ENCODE measurements at regions not wholly inside any gene's neighbourhood (a gene's known extent, or its start where the extent isn't known, plus 50 kb on each side); places are given as distances from the start of the nearest gene placed in this dataset.

DNA sequence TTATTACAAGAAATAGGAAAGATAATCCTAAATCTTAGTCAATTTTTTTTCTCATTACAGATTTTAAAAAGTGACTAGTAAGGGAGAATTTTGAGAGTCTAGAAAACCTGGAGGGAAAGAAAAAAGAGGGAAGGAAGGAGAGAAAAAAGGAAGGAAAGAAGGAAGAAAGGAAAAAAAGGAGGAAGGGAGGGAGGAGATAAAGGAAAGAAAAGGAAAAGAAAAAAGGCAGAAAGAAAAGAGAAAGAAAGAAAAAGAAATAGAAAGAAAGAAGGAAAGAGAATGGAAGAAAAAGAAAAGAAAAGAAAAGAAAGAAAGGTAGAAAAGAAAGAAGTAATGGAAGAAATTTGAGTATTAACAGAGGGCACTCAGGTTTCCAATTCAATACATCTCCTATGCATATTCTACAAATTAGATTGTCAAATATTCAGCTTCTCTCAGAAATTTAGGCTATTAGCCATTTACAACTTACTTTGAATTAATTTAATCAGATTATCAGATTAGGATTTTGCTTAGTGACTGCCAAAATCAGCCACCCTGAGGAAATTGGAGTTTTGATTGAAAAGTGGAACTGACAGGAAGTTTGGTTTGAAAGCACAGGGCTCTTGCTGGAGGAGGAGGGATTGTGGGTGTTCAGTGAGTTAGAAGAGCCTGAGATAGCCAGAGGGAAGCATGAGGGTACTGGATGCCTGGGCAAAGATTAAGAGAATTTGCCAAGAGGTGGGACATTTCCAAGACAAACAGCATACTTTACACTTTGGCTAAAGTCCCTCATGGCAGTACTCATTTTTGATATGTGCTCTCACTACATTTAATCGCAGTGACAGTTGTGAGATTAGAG, 677.8 kb downstream of the USP25 start:
- DNase-seq (ENCODE audit: low read depth in 4 of 4, low spot score in 1 of 4): no peak

DNA sequence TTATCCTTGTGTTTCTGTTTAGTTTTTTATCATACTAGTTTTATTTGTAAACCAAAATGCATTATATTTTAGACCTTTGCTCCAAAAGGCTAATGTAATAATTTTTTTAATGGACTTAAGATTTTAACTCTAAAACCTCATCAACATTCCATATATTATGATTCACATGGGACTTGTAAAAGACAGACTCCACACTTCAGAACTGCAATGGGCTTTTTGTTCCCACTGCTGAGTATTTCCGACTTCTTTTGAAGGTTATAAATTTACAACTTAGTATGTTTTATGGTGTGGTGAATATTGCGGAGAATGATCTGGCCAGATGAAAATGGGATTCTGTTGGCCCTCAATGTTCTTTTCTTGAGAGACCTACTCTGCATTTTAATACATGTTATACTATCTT, 678.5 kb downstream of the USP25 start:
- no peak for DNase-seq (ENCODE audit: low read depth in 4 of 4, low spot score in 1 of 4)

DNA sequence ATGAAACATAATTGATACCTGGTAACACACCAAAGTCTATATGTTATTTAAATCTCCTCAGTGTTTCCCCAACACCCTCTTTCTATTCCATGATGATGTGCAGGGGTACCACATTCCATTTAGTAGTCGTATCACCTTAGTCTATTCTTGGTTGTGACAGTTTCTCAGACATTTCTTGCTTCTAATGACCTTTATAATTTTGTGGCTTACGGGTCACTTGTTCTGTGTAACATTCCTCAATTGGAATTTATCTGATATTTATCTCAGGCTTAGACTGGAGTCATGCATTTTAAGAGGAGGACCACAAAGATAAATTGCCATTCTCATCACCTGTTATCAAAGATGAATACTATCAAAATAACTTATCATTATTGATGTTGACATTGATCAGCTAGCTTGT, 679.6 kb downstream of the USP25 start:
- DNase-seq (ENCODE audit: low read depth in 4 of 4, low spot score in 1 of 4): no peak

DNA sequence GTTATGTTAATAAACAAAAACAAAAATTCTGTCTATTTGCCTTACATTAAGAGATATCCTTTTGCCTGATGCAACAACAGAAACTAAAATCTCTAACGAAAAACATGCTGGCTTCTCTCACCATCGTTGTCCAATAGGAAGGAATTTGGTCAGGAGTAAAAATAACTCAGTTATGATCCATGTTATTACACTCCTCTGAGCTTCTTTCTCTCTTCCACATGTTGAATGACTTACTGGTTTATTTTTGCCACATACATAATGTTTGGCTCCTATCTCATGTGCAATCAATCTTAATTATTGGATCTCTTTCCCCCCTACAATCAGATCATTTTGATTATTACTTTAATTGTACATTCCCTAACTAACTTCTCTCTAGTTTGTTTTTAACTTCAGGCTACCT, 688.4 kb downstream of the USP25 start:
- no peak for DNase-seq (ENCODE audit: low read depth in 4 of 4, low spot score in 1 of 4)

DNA sequence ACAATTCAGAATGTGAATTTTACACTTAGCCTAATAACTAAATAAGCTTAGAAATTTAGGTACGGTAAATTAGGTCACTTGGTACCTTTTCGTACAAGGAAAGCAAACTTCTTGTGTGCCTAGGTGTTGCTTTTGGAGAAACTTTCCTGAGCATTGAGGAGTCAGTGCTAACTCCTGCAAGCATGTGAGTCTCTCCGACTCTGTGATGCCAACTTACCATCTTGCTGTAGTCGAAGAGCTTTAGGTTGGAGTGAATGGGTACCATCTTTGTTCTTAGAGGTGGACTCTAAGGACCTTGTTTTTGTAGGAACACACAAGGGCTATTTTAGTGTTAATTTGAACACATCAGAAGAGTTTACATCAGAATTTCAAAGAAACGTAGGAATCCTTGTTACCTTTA, 688.9 kb downstream of the USP25 start:
- no peak for DNase-seq (ENCODE audit: low read depth in 4 of 4, low spot score in 1 of 4)

DNA sequence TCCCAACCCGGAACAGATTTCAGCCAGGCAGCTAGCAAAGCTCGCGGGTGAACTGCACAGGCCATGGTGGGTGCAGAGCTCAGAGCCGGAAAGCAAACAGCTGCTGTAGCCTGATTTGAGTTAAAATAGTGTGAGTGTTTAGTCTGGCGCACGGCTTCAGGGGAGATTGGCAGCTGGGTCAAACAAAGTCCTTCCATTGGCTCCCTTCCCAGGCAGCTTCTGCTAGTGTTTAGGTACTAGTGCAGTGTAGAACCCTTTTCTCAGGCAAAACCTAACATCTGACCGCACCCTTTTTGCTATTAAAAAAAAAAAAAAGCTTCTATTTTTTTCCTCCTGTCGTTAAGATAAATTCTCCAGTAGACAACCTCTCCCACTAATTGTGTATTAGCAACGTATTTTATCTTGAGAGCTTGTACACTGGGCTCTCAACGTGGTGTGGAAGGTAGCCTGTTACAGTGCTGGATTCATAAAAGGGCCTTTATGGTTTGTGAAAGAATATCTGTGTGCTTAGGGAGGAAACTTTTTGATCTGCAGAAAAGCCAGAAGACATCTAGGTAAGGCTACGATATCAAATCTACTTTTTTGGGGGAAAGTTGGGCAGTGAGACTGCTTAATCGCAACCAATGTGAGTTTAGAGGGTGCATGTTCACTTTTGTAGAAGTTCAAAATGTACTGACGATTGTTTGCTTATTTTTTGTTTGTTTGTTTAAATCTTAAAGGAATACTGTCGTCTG, 689.6 kb downstream of the USP25 start:
- no peak for DNase-seq (ENCODE audit: low read depth in 4 of 4, low spot score in 1 of 4)

DNA sequence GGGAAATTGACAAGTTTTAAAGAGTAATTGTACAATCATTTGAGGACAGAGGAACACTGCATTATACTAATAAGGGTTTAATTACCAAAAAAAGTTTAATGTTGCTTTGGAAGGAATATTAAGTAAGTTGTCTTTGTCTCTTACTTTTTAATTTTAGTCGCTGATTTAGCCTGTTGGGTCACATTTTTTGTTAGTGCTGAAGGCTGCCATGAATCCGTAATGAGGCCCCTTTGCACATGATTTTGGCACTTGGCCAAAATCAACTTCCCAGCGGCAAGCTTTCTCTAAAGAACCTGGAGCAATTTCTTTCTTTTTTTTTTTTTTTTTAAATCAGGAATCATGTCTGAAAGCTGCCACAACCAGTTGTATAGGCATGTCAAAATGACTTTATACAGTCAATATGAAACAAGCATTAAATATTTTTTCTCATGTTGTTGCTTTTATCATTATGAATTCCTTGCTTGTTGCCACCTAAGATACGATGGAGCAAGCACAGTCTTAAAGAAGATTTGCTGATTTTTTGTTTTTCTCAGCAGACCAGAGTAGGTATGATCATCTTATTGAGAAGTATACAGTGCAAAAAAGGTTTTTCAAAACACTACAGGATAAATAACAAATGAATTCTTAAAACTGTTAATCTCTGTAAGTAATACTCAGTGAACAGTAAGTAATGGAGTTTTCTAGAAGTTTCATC, 690.4 kb downstream of the USP25 start:
- no peak for DNase-seq (ENCODE audit: low read depth in 4 of 4, low spot score in 1 of 4)

DNA sequence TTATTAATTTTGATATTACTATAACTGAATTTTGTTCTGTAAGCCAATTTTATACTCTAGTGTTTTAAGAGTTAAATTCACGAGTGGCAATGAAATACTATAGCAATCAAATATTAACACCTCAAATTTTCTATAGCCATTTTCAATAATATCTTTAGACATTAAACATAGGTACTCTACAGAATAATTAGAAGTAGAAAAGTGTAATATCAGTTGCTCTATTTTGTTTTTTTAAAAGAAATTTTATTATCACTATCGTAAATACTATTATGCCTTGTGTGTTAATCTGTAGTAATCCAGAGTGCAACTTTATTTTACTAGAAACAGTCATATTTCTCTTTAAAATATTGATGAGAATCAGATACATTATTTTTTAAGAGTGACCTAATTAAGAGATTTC, 691.2 kb downstream of the USP25 start:
- no peak for DNase-seq (ENCODE audit: low read depth in 4 of 4, low spot score in 1 of 4)

DNA sequence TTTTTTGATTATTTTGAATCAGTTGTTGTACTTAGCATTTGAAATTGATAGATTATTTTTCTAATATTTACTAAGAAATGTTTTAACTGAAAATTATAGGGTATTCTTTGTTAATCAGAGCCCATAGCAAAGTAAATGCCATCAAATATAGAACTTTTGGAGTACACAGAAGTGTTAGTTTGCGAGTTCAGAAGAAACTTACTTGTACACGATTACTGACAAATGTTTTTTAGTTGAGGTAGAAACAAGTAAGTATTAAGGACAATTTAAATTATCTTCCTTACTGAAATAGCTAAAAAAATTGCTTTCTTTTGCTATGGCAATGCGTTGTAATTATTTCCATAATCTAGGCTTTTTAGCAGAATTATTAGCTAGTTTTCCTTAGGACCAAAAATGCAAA, 692.2 kb downstream of the USP25 start:
- no peak for DNase-seq (ENCODE audit: low read depth in 4 of 4, low spot score in 1 of 4)

DNA sequence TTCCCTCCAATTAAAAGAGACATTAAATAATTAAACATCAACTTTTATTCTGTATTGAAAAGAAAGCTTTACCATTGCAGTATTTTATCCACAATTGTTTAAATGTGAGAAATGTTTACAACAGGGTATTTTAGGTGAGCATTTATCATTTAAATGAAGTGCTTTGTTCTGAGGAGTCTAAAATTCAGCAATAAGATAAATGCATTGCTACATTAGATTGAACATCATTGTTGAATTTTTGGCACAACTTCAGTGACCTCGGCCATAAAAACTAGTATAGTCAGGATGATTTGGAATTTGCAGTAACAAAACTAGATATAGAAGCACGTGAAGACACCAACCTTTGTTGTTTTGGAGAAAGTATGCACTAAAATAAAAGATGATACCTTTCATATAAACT, 692.9 kb downstream of the USP25 start:
- no peak for DNase-seq (ENCODE audit: low read depth in 4 of 4, low spot score in 1 of 4)

DNA sequence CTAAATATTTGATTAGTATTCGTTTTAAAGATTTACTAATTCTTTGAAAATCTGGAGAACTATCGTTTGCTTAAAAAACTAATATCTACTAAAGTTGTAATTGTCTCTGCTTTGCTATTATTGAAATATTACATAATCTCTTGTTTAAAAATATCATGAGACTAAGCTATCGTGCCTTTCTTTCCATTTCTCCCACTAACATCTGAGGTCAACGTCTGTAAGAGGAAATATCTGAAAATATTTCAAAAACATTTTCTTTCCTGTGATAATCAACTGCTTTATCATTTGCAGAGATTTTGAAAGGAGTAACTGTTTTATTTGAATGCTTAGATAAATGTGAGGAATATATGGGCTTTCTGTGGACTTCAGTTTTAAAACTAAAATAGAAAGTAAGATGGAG, 694.1 kb downstream of the USP25 start:
- DNase-seq (ENCODE audit: low read depth in 4 of 4, low spot score in 1 of 4): no peak

DNA sequence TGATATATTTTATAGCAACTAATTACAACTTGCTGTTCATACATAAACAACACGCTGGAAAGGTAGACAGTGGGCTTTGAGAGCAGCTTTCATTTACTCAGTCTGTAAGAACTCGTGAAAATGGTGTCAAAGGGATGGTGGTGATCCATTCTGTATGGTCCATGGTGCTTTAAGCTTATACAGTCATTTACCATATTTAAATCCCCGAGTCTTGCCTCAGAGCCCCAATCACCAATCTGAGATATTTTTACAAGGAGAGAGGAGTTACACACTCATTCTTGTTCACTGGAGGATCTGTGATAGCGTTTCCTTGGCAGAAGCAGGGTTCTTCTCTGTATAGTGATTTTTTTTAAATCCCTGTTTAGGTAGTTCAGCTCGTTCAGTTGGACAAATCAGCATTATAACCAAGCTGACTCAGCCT, 694.6 kb downstream of the USP25 start:
- DNase-seq (ENCODE audit: low read depth in 4 of 4, low spot score in 1 of 4): no peak

DNA sequence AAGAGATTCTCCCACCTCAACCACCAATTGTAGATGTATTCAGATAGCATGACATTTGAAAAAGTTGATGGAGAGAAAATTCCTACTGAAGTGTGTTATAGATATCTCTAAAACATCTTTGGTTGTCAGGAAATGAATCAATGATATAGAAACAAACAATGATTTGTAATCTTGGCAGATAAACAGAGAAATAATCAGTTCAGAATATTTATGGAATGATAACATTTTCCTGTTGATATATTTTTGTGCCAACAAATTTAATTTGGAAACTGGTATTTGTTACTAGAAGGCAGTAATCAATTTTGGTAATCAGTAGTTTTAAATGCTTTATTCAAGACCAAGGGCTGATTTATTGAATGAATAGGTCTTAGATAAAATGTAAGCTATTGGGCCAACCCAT, 695.6 kb downstream of the USP25 start:
- DNase-seq (ENCODE audit: low read depth in 4 of 4, low spot score in 1 of 4): no peak

DNA sequence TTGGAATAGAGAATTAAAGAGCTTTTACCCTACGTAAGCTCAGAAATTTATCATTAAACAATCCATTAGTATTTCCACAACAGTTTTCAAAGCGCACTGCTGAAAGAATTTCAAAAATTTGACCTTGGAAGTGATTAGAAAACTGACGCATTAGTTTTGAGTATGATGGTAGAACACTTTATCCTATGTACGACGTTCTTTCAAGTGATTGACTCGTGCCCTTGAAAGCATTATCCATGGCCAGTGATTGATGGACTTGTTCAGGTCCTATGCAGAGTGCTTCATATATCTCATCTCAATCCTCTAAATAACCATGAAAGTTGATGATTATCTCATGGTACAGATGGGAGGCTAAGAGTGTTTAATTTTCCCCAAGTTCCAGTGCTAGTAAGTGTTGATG, 697.2 kb downstream of the USP25 start:
- DNase-seq (ENCODE audit: low read depth in 4 of 4, low spot score in 1 of 4): no peak

DNA sequence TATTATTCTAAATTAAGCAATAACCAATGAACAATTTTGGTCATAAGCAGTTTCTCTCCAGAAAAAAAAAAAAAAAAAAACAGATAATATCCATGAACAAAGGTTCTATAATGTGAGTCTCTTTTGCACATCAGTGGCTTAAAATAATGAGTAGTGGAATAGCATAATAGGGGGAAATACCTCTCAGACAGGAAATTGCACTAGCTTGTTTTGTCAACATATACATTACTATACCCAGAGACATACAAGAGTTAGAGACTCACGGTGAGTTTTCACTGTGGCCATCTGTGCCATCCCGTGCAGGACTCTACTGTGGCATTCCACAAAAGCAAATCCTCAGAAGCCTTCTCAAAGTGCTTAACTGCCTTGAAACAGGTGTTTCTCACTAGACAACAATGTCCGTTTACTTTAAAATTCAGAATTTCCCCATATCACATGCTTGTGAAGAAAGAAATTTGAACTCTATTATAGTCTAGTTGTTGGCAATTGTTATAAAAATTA, 697.9 kb downstream of the USP25 start:
- DNase-seq (ENCODE audit: low read depth in 4 of 4, low spot score in 1 of 4): no peak

DNA sequence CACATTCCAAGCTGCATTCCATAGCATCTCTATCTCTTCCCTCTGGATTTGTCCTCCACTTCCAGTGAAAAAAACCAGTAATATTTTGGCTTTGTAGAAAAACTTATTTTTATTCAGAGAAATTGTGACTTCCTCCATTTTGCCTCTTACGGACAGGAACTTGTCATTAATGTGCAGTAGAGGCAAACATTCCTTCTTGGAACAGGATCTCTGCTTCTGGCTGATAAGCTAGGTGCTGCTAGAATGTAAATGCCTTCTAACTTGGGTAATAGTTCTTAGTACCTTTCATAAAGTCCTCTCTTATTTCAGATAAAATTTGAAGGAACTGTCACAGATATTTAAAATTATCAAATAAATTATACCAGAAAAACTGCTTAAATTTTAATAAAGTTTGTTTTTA, 707.8 kb downstream of the USP25 start:
- no peak for DNase-seq (ENCODE audit: low read depth in 4 of 4, low spot score in 1 of 4)

DNA sequence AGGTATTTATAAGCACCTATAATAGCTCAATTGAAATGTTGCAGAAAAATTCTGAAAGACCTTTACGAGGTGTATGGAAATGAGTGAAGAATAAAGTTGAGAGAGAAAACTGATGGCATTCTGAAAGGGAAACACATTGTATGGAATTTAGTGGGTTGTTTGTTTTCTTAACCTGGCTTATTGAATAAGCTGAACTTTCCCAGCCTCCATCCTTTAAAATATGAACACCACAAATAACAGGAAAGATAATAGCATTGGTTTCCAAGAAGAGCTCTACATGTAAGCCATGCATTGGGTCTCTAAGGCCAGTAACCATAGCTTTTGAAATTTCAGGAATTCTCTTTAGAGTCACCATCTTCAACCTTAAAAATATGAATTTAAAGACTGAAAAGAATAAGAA, 709.0 kb downstream of the USP25 start:
- no peak for DNase-seq (ENCODE audit: low read depth in 4 of 4, low spot score in 1 of 4)

DNA sequence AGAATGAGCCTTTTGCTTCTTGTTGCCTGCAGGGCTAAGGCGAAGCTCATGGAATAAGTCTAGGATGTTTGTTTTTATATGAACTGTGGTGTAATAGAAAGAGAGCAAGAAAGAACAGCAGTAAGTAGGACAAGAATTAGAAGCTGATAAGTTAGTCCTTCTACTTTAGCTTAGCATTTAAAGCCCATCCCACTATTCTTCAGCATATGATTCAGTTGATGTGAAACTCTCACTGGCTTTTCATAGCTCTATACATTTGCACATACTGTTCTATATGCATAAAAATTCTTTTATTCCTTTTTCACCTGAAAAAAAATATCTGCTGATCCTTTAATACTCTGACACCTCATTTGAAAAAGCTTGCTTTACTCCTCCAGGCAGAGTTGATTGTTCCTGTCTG, 712.0 kb downstream of the USP25 start:
- DNase-seq (ENCODE audit: low read depth in 4 of 4, low spot score in 1 of 4): no peak

DNA sequence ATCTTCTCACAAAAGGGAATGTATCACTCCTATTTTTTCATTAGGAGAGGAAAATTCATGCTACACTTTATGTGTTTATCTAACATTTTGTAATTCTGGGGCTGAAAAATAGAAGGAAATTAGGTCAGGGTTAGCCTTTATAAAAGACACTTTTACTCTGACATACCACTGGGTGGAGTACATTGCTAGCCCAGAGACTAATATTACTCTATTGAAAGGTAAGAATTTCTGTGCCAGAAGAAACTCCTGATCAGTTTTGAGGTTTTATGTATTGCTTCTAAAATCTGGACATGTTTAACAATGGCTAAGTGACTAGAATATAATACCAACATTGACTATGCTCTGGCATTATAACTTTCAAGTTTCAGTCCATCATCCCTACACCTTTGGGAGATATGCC, 724.6 kb downstream of the USP25 start:
- DNase-seq (ENCODE audit: low read depth in 4 of 4, low spot score in 1 of 4): no peak

DNA sequence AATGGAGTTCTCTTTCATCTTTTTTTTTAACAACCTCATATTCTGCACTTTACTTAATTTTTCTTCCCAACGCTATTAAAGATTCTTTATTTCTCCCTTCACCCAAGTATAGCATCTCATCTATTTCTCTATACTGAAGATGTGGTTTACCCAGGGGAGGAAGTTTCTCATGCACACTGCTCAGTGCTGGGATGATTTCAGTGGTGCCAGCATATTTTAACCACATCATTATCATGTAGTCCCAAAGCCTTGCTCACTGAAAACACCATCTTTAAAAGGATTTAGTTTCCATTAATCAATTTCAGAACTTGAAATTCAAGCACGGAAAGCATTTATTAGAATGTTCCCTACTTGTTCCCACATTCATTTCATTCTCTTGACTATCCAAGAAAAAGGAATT, 725.7 kb downstream of the USP25 start:
- no peak for DNase-seq (ENCODE audit: low read depth in 4 of 4, low spot score in 1 of 4)

DNA sequence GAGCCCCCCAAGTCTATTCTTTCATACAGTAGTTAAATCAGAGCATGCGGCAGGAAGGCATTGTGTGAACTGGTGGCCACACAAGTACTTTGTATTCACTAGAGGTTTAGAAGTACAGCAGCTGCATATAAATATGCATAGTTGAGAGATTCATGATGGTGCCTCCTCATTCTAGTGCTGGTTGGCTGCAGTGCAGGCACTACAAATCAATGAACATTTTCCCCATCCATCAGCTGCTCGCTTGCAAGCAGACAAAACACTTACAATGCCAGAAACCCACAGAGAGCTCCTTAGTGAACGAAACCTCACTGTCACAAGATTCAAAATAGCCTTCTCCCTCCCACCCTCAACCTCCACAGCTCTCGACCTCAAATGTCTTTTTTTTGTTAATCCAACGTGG, 726.2 kb downstream of the USP25 start:
- no peak for DNase-seq (ENCODE audit: low read depth in 4 of 4, low spot score in 1 of 4)

DNA sequence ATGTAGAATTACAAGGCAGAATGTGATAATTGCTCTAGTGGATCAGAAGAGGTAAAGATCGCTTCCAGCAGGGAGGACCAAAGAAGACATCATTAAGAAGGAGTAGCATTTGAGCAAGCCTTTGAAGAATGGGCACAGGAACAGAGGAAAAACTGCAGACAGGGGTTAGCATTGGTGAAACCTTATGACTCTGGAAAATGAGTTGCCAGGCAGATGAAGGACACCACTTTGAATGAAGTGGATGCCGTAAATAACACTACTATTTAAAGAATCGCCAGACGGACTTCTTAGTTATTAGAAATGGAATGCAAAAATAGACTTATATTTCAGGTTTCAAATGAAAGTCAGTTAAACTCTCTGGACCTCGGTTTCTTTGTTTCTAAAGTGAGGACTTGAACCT, 727.7 kb downstream of the USP25 start:
- no peak for DNase-seq (ENCODE audit: low read depth in 4 of 4, low spot score in 1 of 4)

All from stimulated activated CD4-positive, alpha-beta T cell treated with anti-CD3 and anti-CD28 coated beads, Interleukin-1b, Interleukin-23, amount 100 ng/mL, for 24 hours (primary cell).